SH-SY5Y (cell line): ENCODE measurements at regions not wholly inside any gene's neighbourhood (a gene's known extent, or its start where the extent isn't known, plus 50 kb on each side); places are given as distances from the start of the nearest gene placed in this dataset.

ENCODE experiments used
- GATA2 ChIP-seq: IDR thresholded peaks from 2 replicates; pipeline ENCODE4 v1.6.1; 2011; ENCODE audit warnings: mild to moderate bottlenecking, low read depth, low read length
- GATA3 ChIP-seq: IDR thresholded peaks from 2 replicates; pipeline ENCODE4 v1.6.1; 2011; ENCODE audit warnings: low read depth, mild to moderate bottlenecking, low read length, moderate library complexity

DNA sequence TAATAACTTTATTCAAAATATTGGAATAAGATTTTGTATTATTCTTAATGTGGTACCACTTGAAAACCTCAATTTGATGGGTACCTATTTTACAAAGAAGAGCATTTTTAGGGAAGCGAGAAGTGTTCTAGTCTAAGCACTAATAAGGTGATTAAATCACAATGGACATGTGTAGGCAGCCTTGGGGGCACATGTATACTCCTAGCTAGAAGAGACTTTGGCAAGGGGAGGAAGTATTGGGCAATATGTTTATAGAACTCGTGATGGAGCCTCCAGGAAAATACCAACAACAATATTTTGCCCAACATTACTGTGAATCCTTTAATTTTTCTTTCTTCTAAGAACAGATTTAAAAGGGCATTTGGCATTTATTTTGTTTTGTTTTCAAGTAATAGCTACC, 280.3 kb downstream of the ADAMTS20 start:
- TF ChIP-seq GATA3 (no peak), GATA2 (no peak)
